HG03159 (cell line): ENCODE measurements at regions not wholly inside any gene's neighbourhood (a gene's known extent, or its start where the extent isn't known, plus 50 kb on each side); places are given as distances from the start of the nearest gene placed in this dataset.

Experiments
- ATAC-seq: cut with Tn5 transposase; IDR thresholded peaks from one replicate; pipeline ENCODE4 v1.9.1; 2021; ENCODE audit warnings: mild to moderate bottlenecking, moderate library complexity; ENCODE audit not compliant: unreplicated experiment

DNA sequence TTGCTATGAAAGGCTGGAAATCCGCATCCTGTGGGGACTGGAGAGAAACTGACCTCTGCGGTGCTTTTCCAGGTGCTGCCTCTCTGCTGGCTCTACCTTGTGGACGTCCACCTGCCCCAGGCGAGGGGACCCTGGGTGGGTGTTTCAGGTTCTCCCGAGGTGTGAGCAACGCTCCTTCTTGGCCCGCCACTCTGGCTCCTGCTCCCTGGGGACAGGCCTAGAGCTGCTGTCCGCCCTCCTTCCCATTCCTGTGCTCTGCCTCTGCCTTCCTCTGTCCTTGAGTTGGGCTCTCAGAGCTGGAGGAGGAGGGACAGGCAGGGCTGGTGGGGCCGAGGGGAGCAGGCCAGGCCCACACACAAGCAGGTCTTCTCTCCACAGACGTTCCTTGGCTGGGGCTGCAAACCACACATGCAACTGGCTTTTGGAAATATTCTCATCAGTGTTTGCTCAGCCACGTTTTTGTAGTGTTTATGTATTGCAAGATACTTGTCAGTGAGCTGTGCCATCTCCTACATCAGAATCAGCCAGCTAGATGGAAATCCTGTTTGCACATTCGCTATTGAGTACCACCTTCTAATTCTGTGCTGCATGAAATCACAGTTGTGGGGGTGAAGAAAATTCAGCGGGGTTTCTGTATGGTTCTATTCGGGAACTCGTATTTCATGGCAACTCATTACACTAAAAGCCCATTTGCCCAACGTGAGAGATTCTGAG is 1115.0 kb downstream of the BRD1 start:
- ATAC-seq, result no peak

DNA sequence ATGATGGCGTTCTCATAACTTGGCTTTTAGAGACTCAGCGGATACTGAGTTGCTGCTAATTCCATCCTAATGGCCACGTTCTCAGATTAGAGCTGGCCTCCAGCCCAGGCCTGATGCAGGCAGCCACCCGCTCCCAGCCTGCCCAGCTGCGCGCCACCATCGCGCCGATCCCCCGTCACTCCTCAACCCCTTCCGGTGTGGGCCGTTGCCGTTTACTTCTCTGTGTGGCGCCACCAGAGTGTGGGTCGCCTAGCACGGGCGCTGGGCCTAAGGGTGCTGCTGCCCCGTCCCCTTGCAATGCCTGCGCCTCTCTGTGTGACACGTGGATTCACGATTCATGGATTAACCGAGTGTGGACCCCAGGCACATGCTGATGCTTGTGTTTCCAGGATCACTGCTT is 1116.0 kb downstream of the BRD1 start:
- no peak for ATAC-seq

GRCh38 chr22:48711031-48711431 is 1116.6 kb downstream of the BRD1 start:
- ATAC-seq, result no peak

DNA sequence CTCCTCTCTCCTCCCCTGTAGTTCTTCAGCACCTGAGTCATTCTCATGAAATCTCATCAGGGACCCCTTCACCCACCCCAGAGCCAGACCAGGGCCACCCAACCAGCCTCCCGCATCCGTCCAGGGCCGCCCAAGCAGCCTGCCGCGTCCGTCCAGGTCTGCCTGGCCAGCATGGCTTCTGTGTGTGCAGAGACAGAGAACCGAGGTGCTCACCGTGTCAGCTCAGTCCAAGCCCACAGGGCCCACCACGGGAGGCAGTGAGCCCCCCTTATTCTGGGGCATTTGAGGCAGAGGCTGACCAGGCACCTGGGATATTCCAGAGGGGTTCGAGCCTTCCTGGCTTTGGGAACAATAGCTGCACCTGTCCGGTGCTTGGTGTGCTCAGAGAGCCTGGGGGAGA is 1117.3 kb downstream of the BRD1 start:
- no peak for ATAC-seq

GRCh38 chr22:48709976-48710375 is 1117.7 kb downstream of the BRD1 start:
- no peak for ATAC-seq

- ATAC-seq, result no peak
These were observed 1118.2 kb downstream of the BRD1 start for GRCh38 chr22:48709453-48709852.

GRCh38 chr22:48708558-48709245 is 1119.0 kb downstream of the BRD1 start:
- no peak for ATAC-seq

- ATAC-seq, result no peak
These were observed 1119.7 kb downstream of the BRD1 start for GRCh38 chr22:48707763-48708557.

DNA sequence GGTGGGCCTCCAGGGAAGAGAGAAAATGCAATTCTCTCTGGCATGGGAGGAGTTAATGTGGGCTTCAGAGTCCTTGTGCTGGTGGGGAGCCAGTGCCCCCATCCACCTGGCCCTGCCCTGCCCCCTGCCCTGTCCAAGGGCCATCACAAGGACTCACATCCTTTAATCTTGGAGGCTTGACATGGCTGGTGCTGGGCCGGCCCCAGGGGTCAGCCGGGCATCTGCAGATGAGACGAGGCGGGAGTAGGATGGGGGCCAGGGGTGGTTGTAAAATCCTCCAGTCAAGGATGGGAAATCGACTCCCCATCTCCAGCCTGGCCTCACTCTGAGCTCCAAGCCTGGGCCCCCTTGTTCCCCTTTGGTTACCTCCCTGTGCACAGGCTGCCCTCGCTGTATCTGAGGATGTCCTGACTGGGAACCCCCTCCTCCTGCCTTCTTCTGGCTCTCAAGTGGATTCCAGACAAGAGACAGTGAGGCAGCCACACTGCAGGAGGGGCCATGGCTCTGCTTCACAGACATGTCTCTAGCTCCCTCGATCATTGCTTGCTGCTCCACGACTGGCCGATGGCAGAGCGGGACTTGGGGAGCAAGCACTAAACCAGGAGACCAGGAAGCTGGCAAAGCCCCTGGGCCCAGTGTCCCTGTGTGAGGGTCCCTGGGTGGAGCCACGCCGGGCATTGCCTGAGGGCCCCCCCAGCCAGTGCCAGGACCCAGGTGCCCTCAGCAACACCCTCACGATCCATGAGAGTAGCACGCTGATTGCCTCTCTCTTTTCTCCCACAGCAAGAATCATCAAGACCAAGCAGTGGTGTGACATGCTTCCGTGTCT is 1120.5 kb downstream of the BRD1 start:
- ATAC-seq, result no peak

GRCh38 chr22:48705917-48706605 is 1121.6 kb downstream of the BRD1 start:
- no peak for ATAC-seq

DNA sequence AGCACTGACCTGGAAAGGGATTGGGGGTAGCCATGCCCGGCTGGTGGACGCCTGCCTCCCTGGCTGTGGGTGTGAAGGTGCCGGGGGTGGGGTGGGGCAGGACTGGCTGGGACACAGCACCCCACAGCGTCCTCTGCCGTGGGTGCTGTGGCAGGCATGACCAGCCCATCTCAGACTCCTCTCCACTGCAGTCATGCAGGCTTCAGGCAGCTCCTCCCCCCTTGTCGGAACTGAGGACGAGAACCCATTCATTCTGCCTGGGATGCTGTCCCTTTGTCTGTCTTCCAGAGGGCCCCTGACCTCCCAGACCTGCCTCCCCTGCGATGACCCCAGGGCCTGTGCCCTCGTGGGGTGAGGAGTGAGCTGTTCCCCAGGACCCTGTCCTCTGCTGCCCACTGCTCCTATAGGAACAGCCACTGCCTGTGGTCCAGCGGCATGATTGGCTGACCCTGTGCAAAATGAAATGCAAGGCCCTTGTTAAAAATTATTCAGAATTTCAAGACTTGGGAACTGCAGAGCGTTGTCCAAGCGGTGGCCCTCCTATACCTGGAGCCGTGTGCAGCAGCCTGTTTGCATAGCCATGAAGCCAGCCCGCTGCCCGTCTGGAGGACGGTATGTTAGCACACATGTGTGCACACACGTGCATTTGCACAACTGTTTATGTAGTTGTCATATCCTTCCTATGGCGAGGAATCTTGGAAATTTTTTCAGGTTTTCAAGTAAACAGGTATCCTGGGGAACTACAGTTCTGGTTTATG is 1122.3 kb downstream of the BRD1 start:
- no peak for ATAC-seq

DNA sequence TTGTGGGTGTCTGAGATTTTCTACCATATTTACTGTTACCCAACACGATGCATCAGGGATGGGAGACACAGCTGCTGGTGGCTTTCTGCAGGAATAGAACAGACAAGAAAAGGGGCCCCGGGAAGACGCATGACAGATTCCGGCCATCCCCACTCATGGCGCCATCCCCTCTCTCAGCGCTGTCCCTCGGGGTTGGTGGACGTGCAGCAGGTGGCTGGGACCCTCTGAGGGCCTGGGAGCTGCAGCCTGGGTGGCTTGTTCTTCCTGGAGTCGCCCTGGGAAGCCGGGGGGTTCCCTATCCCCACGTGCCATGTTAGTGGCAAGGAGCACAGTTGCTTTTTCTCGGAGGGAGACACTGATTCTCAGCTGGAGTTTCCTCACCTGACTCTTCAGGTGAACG is 1123.3 kb downstream of the BRD1 start:
- ATAC-seq, result no peak

GRCh38 chr22:48703265-48703941 is 1124.3 kb downstream of the BRD1 start:
- ATAC-seq, result no peak

GRCh38 chr22:48702573-48703264 is 1125.0 kb downstream of the BRD1 start:
- ATAC-seq, result no peak

GRCh38 chr22:48701296-48702030 is 1126.2 kb downstream of the BRD1 start:
- no peak for ATAC-seq

GRCh38 chr22:48700566-48701295 is 1126.9 kb downstream of the BRD1 start:
- ATAC-seq, result no peak

DNA sequence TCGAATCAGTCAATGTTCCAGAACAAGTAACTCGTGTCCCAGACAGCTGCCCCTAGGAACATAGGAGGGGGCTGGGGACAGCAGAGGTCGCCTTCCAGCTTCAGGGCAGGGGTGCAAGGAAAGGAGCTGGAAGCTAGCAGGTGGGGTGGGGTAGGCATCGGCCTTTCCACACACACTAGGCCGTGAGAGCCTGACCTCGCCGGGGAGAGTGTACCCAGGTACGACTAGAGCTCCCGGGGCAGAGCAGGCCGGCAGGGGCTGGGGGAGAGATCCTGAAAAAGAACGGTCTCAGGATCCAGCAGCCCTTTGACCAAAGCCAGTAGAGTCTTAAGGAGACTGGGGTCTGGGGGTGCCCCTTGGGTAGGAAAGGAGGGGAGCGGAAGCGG is 1127.5 kb downstream of the BRD1 start:
- no peak for ATAC-seq
